Suprapubic skin (tissue), 2 donors: ENCODE measurements at regions not wholly inside any gene's neighbourhood (a gene's known extent, or its start where the extent isn't known, plus 50 kb on each side); places are given as distances from the start of the nearest gene placed in this dataset.

Experiments
- EP300 ChIP-seq: sonication (generic); formaldehyde crosslinking; IDR thresholded peaks from one replicate; pipeline ENCODE4 v1.6.1; 2017; ENCODE audit warnings: antibody characterized with exemption
- POLR2A ChIP-seq, 2 donors: fragments of 450-650 bp; IDR thresholded peaks; one replicate each; pipeline ENCODE4 v1.6.1; 2017; ENCODE audit warnings: antibody characterized with exemption in 2 of 2, mild to moderate bottlenecking in 2 of 2, moderate library complexity in 2 of 2

- TF ChIP-seq POLR2A (IDR thresholded peaks at IDR 0.05) (no peak), EP300 (no peak)
These were observed 516.9 kb downstream of the TBC1D22A start for GRCh38 chr22:47279337-47279736.
